ENCODE measurements at regions not wholly inside any gene's neighbourhood (a gene's known extent, or its start where the extent isn't known, plus 50 kb on each side); places are given as distances from the start of the nearest gene placed in this dataset.

DNA sequence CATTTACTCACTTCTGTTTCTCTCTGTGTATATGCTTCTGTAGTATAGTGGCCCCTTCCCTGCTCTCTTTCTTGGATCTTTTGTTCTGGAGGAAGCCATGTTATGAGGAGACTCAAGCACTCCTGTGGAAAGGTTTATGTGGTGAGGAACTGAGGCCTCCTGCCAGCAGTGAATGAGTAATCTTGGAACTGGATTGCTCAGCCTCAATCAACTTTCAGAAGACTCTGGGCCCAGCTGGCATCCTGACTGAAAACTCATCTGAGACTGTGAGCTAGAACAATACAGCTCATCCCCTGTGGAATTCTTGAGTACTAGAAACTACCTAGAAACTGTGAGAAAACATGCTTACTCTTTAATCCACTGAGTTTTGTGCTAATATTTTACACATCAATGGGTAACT, 133.1 kb upstream of the ZKSCAN2 start (continued):
- TF ChIP-seq, protein P1, sequence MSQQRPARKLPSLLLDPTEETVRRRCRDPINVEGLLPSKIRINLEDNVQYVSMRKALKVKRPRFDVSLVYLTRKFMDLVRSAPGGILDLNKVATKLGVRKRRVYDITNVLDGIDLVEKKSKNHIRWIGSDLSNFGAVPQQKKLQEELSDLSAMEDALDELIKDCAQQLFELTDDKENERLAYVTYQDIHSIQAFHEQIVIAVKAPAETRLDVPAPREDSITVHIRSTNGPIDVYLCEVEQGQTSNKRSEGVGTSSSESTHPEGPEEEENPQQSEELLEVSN (IDR thresholded peaks at IDR 0.05), result no peak
- TF ChIP-seq POU5F1 (IDR thresholded peaks at IDR 0.05; ENCODE audit: low read depth, low read length) (no peak), SP2 (IDR thresholded peaks at IDR 0.05; ENCODE audit: low read length) (no peak), MAFK (IDR thresholded peaks at IDR 0.05; ENCODE audit: low read depth, low read length) (no peak), PHF8 (conservative IDR thresholded peaks at IDR 0.05; ENCODE audit: low read depth, low read length) (no peak), SIRT6 (IDR thresholded peaks at IDR 0.05; ENCODE audit: low read length) (no peak), KDM5A (IDR thresholded peaks at IDR 0.05; ENCODE audit: low read length) (no peak)

Measured in H1 (cell line).